Hepatocyte (in vitro differentiated cells): ENCODE measurements at regions not wholly inside any gene's neighbourhood (a gene's known extent, or its start where the extent isn't known, plus 50 kb on each side); places are given as distances from the start of the nearest gene placed in this dataset.

Source experiments
- CTCF ChIP-seq: fragments of 200-600 bp; sonication (generic); IDR thresholded peaks from 2 replicates; pipeline ENCODE4 v1.5.1; 2016; ENCODE audit warnings: antibody characterized with exemption, mild to moderate bottlenecking; ENCODE audit not compliant: poor library complexity
- EZH2phosphoT487 ChIP-seq: fragments of 200-600 bp; sonication (generic); IDR thresholded peaks from one replicate; pipeline ENCODE4 v1.6.1; 2018; ENCODE audit warnings: antibody characterized with exemption, mild to moderate bottlenecking, low read depth, moderate library complexity; ENCODE audit not compliant: unreplicated experiment, severe bottlenecking

DNA sequence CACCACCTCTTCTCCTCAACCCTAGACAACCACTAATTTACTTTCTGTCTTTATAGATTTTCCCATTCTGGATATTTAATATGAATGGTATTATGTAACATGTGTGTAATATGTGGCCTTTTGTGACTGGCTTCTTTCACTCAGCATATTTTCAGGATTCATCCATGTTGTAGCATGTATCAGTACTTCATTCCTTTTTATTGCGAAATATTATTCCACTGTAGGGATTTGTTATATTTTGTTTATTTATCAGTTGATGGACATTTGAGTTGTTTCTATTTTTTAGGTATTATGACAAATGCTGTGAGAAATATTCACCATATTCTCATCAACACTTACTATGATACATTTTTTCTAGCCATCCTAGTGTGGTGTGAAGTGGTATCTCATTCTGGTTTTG lies 138.8 kb upstream of the DLGAP1 start:
- TF ChIP-seq CTCF (no peak), EZH2phosphoT487 (no peak)
